GM20431 (cell line): ENCODE measurements at regions not wholly inside any gene's neighbourhood (a gene's known extent, or its start where the extent isn't known, plus 50 kb on each side); places are given as distances from the start of the nearest gene placed in this dataset.

Source experiments
- in situ Hi-C: fragments of 300-500 bp; cut with MseI, MboI; formaldehyde crosslinking; loops from one replicate; pipeline ENCODE4 v1.15.0; 2020; ENCODE audit warnings: low sequenced_read_pairs; ENCODE audit not compliant: unreplicated experiment

DNA sequence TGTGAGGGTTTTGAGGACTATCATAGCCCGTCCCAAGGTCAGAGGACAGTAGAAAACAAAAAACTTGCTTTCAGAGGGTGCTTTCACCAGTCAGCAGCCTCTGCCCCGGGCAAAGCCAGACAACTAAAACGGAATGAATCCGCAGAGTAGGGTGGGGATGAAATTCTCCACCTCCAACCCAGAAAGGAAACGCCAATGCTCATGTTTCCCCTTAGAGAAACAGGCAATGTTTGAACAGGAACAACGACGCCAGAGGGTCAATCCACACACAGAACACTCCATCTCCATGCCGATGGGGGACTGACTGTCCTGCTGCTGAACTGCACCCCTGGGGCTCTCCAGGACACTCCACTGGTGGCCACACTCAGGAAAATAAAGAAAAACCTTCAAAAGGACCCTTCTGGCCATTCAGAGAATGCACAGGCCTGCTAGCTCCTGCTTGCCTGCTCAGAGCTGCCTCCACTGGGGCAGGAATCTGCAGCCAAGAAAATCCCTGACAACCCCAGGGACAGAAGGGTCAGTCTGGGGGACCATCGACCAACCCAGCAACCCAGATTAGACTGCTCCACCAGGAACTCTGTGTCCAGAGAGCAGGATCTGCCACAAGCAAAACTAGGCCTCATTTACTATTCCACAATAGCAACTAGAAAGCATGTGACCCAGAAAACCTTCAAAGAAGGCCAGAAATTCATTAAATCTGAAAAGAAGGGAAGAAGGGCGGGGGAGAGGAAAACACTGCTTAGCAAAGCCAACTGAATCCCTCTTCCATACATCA, 116.0 kb downstream of the TOMM20 start:
- in situ Hi-C loops, result no loop called here

DNA sequence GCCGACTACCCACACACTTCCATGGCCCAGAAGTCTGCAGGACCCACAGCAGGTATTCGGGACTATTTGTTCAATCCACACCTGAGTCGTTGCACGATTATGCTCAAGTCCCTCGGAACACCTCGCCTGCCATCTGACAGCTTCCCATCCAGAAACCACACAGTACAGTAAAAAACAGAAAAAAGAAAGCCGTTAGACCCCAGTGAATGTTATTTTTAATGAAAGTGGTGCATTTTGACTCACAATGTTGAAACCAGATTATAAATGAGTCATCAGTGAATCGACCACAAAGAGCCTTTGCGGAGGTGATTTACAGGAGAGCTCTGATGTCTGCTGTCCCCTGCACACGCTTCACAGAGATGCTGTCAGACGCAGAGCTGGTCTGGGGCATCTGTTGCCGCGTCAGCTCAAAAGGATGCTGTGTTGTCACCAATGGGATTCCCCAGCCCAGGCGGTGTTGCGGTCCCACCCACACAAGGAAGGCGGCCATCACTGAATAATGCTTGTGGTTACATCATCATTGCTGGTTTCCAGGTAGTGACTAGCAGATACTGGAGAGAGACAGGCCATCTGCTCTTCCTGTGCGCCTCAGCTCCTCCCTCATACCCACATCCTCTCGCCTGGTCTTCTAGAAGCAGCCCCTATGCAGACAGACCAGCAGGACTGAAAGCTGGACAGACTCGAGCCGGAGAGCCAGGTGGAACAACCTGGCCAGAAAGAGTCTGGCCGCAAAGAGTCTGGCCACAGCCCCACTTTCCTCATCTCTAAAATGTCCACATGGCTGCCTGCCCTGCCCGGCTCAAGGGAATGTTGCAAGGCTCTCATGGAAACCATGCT, 116.8 kb downstream of the TOMM20 start:
- in situ Hi-C loops, result no loop called here

DNA sequence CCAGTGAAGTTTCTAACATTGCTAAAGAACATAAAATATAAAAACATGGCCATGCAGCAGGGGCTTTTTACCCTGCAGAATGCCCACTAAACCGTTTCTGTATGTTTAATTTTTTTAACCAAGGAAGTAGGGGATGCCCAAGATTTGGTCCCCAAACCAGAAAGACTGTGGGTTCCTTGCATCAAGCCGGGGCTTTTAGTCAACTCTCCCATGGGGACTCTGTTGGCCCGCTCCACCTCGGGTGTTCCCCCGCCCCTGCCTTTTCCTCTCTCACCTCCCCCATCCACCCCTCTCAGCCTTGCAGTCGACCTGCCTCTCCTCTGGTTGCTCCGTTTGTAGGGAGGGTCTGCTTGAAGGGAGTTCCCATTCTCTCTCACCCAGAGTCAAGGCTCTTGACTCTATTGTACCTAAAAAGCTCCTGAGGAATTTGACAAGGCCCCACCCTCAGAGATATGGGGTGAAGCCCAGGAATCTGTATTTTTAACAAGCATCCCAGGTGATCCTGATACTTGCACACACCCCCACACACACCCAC, 117.5 kb downstream of the TOMM20 start:
- in situ Hi-C loops, result no loop called here

DNA sequence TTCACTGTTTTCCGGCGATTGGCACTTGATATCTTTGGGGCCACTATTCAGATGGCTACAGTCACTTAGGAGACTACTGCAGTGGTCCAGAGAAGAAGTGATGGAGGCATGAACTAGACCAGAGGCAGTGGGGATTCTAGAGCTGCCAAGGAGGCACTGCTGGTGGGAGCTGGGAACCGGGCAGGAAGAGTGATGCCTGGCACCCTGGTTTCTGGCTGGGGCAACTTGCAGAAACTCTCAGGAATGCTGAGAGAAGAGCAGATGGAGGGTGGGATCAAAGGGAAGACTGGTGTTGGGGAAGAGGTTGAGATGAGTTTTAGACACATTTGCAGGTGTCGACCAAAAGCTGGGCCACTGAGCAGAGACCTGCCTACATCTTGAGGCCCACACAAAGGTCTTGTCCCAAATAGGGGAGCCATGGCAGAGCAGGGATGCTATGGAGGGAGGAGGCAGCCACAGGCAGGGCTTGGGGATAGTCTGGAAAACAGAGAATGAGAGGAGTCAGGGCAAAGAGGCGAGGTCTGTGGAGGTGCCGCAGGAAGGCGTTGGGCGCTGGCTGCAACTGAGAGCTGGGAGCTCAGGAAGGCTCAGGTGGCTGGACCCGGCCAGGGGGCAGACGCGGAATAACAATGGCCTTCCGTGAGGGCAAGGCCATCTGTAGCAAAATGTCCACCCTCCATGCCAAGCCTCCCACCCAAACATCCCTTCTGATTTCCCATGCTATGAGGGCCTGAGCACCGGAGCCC, 118.9 kb downstream of the TOMM20 start:
- in situ Hi-C loops, result no loop called here

DNA sequence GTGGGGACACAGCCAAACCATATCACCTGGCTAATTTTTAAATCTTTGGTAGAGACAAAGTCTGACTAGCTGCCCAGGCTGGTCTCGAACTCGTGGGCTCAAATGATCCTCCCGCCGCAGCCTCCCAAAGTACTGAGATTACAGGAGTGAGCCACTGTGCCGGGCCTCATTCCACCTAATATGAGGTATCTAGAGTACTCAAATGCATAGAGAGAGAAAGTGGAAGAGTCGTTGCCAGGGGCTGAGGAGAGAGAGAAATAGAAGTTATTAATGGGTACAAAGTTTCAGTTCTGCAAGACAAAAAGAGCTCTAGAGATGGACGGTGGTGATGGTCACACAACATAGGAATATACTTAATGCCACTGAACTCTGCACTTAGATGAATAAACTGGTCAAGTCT, 119.6 kb downstream of the TOMM20 start:
- in situ Hi-C loops, result no loop called here

DNA sequence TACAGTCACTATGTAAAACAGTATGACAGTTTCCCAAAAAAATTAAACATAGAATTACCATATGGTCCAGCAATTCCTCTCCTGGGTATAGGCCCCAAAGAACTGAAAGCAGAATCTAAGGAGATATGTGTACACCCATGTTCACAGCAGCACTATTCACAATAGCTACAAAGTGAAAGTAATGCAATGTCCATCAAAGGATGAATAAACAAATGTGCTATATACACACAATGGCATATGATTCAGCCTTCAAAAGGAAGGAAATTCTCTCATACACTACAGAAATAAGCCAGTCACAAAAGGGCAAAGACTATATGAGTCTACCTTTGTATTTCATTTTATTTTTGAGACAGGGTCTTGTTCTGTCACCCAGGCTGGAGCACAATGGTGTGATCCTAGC, 120.4 kb downstream of the TOMM20 start:
- in situ Hi-C loops, result no loop called here

DNA sequence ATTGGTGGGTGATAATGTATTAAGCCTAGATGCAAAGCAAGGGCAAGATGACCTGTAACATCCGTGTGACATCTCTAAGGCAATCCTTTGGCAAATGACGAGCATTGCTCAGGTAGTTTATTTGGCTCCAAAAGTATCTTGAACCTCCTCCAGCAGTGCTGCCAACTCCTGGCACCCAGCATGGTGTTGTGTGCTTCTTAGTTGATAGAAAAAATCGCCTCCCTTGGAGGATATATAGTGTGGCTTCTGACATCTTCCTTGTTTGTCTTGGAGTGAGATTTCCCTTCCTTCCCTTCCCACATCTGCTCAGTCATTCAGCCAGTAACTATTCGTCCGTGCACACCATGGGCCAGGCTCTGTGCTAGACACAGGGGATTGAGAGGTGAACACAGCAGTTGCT, 121.8 kb downstream of the TOMM20 start:
- in situ Hi-C loops, result no loop called here

DNA sequence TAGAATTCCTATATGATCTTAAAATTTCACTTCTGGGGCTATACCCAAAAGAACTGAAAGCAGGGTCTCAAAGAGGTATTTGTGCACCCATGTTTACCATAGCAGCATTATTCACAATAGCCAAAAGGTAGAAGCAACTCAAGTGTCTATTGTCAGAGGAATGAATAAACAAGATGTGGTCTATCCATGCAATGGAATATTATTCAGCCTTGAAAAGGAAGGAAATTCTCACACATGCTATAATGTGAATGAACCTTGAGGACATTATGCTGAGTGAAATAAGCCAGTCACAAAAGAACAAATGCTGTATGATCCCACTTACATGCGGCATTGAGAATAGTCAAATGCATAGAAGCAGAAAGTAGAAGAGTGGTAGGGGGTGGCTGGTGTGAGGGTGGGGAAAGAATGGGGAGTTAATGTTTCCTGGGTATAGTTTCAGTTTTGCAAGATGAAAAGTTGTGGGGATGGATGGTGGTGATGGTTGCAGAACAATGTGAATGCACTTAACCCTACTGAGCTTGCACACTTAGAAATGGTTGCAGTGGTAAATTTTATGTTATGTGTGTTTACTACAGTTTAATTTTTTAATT, 122.4 kb downstream of the TOMM20 start:
- in situ Hi-C loops, result no loop called here

DNA sequence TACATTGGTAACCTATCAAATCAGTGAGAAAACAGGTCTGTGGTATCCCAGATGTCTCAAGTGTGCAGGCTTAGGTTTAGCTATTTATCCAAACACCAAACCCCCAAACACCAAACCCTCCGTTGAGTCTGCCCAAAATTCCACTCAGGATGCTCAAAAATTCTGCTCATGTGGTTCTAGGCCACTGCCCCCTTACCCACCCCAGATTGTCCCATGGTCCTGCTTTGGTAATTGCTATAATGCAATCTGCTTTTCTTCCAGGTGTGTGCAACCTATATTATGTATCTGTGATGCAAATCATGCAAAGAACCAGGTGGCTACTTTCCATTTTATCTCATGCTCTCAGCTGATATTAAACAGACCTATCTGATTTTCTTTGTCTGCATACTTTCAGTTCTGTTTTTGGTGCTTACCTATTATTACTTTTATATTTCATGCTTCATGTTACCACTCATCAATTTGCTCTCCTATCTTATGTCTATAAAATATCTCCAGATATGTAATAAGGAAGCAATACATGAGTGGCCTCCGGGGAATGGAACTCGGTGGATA, 123.7 kb downstream of the TOMM20 start:
- in situ Hi-C loops, result no loop called here

DNA sequence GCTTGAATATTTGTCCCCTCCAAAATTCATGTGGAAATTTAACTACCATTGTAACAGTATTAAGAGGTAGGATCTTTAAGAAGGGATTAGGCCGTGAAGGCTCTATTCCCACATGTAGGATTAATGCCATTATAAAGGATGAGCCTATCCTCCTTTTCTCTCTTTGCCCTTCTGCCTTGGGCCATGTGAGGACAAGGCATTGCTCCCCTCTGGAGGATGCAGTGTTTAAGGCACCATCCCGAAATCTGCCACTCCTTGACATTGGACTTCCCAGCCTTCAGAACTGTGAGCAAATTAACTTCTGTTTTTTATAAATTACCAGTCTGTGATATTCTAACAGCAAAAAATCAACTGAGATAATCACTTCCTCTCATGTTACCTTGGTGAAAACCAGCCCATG, 124.4 kb downstream of the TOMM20 start:
- in situ Hi-C loops, result no loop called here

DNA sequence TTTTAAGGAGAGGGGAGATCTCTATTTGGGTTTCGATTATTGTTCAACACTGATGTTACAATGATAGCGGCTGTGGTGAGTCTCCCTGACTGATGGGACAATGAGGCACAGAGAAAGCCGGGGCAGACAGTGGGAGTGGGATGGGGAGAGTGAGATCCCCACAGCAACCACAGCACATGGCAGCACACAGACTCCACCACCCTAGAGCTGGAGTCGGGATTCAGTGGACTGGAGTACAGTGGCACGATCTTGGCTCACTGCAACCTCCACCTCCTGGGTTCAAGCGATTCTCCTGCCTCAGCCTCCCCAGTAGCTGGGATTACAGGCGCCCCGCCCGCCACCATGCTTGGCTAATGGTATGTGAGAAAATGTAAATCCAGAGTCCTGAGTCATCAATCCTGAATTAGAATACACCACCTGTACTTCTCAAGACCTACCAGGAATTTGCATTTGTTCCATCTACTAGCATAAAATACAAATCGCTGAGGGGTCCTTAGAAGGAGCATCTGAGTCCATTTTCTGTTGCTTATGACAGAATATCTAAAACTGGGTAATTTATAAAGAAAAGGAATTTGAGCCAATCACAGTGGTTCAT, 125.8 kb downstream of the TOMM20 start:
- in situ Hi-C loops, result no loop called here

DNA sequence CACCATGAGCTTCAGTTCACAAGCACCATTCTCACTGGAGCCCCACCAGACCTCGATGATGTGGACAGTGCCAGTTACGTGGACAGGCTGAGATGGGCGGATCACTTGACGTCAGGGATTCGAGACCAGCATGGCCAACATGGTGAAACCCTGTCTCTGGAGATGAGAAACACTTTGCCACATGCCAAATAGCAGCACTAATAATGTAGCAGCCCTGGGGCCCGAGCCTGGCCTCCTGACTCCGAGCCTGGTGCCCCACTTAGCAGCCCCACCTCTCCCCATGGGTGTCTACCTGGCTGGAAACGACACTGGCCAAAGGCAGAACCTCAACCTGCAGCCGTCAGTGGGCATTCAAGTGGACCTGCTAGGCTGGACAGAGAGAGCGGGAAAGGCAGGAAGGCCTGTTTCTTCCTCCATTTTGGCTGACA, 129.1 kb downstream of the TOMM20 start:
- in situ Hi-C loops, result no loop called here

DNA sequence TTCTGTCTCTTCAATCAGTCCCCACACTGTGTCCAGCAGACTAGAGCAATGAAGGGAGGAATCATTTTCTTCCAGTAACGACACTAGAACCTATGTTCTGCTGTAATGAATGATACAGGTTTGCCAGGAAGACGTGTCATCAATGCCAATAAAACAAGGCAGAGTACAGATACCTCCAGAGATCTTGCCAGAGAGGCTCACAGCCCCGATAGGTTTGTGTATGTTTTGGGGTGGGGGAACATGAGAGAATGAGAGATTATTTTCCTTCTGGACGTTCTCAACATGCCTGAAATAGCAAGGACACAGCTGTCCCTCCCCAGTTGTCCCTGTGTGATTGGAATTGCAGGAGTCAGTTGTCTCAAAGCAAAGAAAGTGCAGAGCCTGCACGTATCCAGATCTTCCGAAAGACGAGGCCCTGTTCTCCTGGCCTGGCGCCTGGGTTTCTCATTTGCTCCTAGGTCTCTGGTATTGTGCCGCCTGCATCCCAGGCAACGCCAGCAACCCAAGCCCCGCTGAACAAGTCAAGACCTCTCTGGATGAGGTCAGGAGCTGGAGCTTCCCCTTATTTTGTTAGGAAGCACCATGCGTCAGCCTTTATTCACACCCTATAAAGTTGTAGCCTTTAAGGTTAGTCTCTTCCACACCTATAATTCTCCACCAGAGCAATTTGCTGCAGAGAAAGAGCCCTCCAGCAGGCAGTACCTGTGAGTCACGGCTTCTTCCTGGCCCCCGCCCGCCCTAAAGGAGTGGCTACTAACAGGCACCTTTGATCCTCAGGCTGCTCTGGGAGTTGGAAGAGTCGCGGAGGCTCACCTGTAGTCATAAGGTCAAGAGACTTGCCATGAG, 130.5 kb downstream of the TOMM20 start:
- in situ Hi-C loops, result no loop called here

DNA sequence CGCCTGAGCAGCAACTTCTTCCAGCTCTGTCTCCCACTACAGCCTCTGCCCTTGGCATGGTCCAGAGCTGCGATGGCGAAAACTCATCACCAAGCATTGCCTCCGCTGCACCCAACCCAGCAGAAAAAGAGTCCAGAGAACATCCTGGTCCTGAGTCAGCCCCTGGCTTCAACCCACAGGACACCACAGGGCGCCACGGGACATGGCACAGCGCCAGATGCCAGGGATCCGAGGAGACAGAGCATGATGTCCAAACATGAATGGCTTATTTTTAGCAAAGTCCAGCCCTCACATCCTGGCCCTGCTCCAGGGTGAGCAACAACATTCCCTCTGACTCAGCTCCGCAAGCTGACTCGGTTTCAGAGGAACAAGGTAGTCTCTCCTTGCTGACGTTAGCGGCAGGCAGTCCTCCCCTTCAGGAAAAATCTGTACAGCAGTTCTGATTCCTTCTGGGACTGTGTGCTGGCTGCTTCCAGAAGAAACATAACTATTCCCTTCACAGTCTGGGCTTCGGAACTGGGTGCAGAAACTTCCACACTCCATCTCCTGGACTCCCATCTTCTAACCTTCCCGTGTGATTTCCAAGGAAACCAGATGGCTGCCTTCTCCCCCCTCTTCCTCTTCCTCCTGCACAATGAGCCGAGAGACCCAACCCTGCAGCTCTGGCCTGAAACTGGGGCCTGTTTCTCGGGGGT, 131.3 kb downstream of the TOMM20 start:
- in situ Hi-C loops, result no loop called here

DNA sequence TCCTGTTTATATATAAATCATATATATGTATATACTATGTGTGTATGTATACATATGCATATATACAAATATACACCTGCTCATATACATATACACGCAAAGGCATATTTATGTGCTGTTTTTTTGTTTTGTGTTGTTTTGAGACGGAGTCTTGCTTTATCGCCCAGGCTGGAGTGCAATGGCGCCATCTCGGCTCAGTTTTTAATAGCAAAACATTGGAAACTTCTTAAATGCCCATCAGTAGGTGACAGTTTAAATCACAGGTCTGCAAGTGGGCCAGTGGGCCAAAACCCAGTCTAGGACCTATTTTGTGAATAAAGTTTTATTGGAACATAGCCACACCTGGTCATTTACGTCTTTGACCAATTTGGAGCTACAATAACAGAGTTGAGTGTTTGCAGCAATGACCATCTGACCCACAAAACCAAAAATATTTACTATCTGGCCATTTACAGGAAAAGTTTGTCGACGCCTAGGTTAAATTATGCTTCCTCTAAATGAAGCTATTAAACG, 132.3 kb downstream of the TOMM20 start:
- in situ Hi-C loops, result no loop called here

DNA sequence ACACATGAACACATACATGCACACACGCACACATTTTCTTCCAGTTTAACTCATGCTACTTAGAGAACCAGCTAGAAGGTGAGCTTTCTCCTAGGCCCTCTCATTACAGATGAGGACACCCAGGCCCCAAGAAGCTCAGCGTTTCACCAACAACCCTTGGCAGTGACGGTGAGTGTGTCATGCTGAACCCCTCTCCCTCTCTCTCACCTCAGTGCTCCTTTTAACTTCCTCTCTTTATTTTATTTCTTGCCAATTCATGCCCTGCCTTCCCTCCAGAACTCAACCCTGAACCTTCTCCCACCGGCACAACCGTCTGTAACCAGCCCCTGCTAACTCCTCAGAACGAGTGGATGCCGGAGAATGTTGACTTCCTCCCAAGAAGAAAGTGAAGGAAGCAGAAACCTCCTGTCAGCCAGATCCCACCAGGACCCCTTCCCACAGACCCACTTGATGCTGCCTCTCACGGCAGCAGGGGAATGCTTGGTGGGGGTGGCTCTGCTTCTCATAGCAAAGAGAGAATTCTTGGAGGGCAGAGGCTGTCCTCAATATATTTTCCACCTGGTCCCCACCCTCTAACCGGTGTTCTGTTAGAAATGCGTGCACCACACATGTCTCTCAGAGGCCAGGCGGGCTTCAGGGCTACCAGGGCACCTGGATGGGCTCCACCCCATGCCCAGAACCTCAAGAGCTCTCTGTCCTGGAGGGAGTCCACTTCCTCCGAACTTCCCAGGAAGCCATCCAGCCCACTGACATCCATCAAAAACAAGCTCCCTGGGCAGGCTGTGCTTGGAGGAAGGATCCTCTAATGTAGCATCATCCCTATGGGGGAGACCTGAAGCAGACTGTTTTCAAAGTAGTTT, 134.0 kb downstream of the TOMM20 start:
- in situ Hi-C loops, result no loop called here

DNA sequence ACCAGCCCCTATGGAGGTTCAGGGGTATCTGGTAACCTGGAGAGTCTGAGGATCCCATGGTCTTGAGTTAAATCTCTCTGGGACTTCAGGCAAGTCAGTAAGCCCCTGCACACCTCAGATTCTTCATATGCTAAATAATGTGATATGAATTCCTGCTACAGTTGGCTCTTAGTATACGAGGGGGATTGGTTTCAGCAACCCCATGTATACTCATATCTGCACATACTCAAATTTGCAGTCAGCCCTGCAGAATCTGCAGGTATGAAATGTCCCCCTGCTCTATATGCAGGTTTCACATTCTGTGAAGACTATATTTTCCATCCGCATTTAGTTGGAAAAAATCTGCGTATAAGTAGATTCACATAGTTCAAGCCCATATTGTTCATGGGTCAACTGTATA, 136.6 kb downstream of the TOMM20 start:
- in situ Hi-C loops, result no loop called here
